Thoracic aorta (tissue), 2 donors: ENCODE measurements at regions not wholly inside any gene's neighbourhood (a gene's known extent, or its start where the extent isn't known, plus 50 kb on each side); places are given as distances from the start of the nearest gene placed in this dataset.

ENCODE experiments used
- ATAC-seq: fragments of 150-250 bp; one replicate; pipeline ENCODE4 v1.8.0; 2017; ENCODE audit warnings: low read depth; ENCODE audit not compliant: insufficient number of reproducible peaks, low FRiP score
- DNase-seq: peaks from one replicate; pipeline ENCODE4 v3.0.0-alpha.2; 2020; ENCODE audit warnings: low spot score
- H3K27ac ChIP-seq, 2 donors: fragments of 200-600 bp; sonication (generic); 1 replicate in 1 of 2; 2 replicates in 1 of 2; pipeline ENCODE4 v1.5.1; 2016; ENCODE audit warnings: mild to moderate bottlenecking in 2 of 2, moderate library complexity in 2 of 2
- H3K27me3 ChIP-seq: fragments of 200-600 bp; sonication (generic); replicated peaks from 2 replicates; pipeline ENCODE4 v1.6.0; 2016; ENCODE audit warnings: mild to moderate bottlenecking; ENCODE audit not compliant: insufficient read depth
- H3K36me3 ChIP-seq: fragments of 200-600 bp; sonication (generic); one replicate; pipeline ENCODE4 v1.5.1; 2016
- H3K4me1 ChIP-seq, 2 donors: fragments of 200-600 bp; sonication (generic); 1 replicate in 1 of 2; 2 replicates in 1 of 2; pipeline versions ENCODE4 v1.5.1 to v1.6.0; 2016; ENCODE audit warnings: low read depth in 2 of 2, mild to moderate bottlenecking in 1 of 2; ENCODE audit not compliant: control insufficient read depth in 1 of 2
- H3K4me3 ChIP-seq: fragments of 200-600 bp; sonication (generic); 2 replicates; pipeline ENCODE4 v1.5.1; 2016; ENCODE audit warnings: mild to moderate bottlenecking
- H3K9me3 ChIP-seq: fragments of 200-600 bp; sonication (generic); 2 replicates; pipeline ENCODE4 v1.5.1; 2016
- TF ChIP-seq, protein P1 (sequence below): fragments of 200-600 bp; sonication (generic); IDR thresholded peaks from one replicate; pipeline ENCODE4 v1.5.1; 2019; ENCODE audit warnings: antibody characterized with exemption

DNA sequence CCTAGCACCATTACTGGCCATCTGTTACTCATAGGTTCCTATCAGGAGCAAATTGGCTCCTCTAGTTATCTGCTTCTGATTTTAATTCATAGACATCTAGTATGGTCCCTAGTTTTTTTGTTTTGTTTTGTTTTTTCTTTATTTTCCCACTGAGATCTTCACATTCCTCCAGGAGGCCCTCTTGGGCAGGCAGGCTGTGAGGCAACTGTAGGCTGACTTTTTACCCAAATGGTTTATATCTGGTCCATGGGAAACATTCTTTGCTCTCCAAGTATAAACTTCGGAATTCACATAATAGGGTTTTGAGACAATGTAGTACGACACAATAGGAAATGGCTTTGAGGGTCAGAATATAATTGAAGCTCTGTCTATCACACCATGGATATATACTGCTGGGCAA is 250.9 kb upstream of the DAB2 start:
- Histone ChIP-seq H3K4me3 (no peak overlapping the region), H3K9me3 (no peaks in the 10 kb centered on the region), H3K27ac (no peak overlapping the region), H3K36me3 (no peaks in the 10 kb centered on the region), H3K4me1 (no peaks in the 10 kb centered on the region), H3K27me3 (no peaks in the 10 kb centered on the region)
- TF ChIP-seq, protein P1, sequence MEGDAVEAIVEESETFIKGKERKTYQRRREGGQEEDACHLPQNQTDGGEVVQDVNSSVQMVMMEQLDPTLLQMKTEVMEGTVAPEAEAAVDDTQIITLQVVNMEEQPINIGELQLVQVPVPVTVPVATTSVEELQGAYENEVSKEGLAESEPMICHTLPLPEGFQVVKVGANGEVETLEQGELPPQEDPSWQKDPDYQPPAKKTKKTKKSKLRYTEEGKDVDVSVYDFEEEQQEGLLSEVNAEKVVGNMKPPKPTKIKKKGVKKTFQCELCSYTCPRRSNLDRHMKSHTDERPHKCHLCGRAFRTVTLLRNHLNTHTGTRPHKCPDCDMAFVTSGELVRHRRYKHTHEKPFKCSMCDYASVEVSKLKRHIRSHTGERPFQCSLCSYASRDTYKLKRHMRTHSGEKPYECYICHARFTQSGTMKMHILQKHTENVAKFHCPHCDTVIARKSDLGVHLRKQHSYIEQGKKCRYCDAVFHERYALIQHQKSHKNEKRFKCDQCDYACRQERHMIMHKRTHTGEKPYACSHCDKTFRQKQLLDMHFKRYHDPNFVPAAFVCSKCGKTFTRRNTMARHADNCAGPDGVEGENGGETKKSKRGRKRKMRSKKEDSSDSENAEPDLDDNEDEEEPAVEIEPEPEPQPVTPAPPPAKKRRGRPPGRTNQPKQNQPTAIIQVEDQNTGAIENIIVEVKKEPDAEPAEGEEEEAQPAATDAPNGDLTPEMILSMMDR, result no peak
- DNase-seq (no peak), ATAC-seq (no peak)

GRCh38 chr5:39674209-39675082 is 249.7 kb upstream of the DAB2 start:
- Histone ChIP-seq H3K27me3 (no peaks in the 10 kb centered on the region), H3K27ac (no peak overlapping the region), H3K4me1 (no peaks in the 10 kb centered on the region), H3K9me3 (no peaks in the 10 kb centered on the region), H3K36me3 (no peaks in the 10 kb centered on the region), H3K4me3 (no peak overlapping the region)
- ATAC-seq, result no peak
- TF ChIP-seq, protein P1, result no peak
- no peak for DNase-seq

- DNase-seq, result no peak
- TF ChIP-seq, protein P1, result no peak
Measured at GRCh38 chr5:39671561-39671961, 246.8 kb upstream of the DAB2 start.

DNA sequence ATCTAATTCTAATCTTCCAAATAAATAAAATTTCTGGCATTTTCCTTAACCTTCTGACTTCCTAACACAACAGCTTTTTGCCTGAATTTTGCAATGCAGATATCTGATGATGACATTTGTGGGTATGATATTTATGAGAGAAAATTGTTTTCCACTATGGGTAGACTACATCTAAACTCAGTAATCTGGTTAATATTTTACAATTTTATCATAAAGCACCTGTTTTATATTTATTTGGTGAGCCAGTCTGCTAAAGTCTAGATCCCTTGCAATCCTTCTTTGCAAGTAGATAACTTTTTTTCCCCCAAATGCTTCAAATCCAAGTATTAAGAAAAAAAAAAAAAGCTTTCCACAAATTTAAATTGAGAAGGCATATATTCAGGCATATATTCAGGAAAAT is 246.2 kb upstream of the DAB2 start:
- Histone ChIP-seq H3K27me3 (no peaks in the 10 kb centered on the region), H3K9me3 (no peaks in the 10 kb centered on the region), H3K4me3 (no peak overlapping the region), H3K36me3 (no peaks in the 10 kb centered on the region), H3K4me1 (no peaks in the 10 kb centered on the region), H3K27ac (no peak overlapping the region)
- TF ChIP-seq, protein P1, result no peak
- ATAC-seq (no peak), DNase-seq (no peak)

More at GRCh38 chr5:39671561-39671961, 246.8 kb upstream of the DAB2 start:
- Histone ChIP-seq H3K4me3 (no peak overlapping the region), H3K9me3 (no peaks in the 10 kb centered on the region), H3K27me3 (no peaks in the 10 kb centered on the region), H3K36me3 (no peaks in the 10 kb centered on the region), H3K27ac (no peak overlapping the region), H3K4me1 (no peaks in the 10 kb centered on the region)
- ATAC-seq, result no peak

GRCh38 chr5:39670391-39670790 is 245.6 kb upstream of the DAB2 start:
- H3K36me3 ChIP-seq, result no peaks in the 10 kb centered on the region
- no peak overlapping the region for H3K27ac ChIP-seq
- no peaks in the 10 kb centered on the region for H3K9me3 ChIP-seq
- TF ChIP-seq, protein P1, result no peak
- no peak for DNase-seq
- no peaks in the 10 kb centered on the region for H3K4me1 ChIP-seq
- H3K4me3 ChIP-seq, result no peak overlapping the region
- no peaks in the 10 kb centered on the region for H3K27me3 ChIP-seq
- ATAC-seq, result no peak
